Body of pancreas (tissue), 4 donors: ENCODE measurements at regions not wholly inside any gene's neighbourhood (a gene's known extent, or its start where the extent isn't known, plus 50 kb on each side); places are given as distances from the start of the nearest gene placed in this dataset.

Experiments
- POLR2A ChIP-seq, 3 donors: fragments of 450-650 bp; IDR thresholded peaks; one replicate each; pipeline ENCODE4 v1.6.1; 2016; ENCODE audit warnings: antibody characterized with exemption in 3 of 3, mild to moderate bottlenecking in 2 of 3
- TF ChIP-seq, protein P1 (sequence below), 7 experiments: fragments of 450-650 bp in 4 of 7; fragments of 200-600 bp in 3 of 7; sonication (generic) in 3 of 7; IDR thresholded peaks; one replicate each; pipeline ENCODE4 v1.5.1; 2016 to 2019; ENCODE audit warnings: antibody characterized with exemption in 7 of 7

DNA sequence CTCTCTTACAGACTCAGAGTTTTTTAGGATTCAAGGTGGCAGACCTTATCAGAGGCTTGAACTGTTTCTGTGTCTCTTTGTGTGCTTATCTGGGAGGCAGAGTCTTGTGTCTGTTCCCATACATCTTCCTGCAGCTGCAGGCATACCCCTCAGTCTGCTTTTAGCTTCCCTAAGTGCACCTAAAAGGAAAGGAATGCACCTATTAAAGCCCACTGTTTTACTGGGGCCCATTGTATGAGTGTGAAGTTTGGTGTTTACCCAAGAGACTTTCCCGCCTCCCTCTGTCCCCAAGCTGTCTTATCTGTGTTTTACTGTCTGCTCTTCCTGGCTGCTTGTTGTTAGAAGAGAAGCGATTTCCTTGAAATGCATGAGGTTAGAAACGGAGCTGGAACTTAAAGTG is 1757.3 kb upstream of the PIK3C3 start:
- TF ChIP-seq, protein P1, sequence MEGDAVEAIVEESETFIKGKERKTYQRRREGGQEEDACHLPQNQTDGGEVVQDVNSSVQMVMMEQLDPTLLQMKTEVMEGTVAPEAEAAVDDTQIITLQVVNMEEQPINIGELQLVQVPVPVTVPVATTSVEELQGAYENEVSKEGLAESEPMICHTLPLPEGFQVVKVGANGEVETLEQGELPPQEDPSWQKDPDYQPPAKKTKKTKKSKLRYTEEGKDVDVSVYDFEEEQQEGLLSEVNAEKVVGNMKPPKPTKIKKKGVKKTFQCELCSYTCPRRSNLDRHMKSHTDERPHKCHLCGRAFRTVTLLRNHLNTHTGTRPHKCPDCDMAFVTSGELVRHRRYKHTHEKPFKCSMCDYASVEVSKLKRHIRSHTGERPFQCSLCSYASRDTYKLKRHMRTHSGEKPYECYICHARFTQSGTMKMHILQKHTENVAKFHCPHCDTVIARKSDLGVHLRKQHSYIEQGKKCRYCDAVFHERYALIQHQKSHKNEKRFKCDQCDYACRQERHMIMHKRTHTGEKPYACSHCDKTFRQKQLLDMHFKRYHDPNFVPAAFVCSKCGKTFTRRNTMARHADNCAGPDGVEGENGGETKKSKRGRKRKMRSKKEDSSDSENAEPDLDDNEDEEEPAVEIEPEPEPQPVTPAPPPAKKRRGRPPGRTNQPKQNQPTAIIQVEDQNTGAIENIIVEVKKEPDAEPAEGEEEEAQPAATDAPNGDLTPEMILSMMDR (IDR thresholded peaks at IDR 0.05): no peak
- no peak for TF ChIP-seq POLR2A (IDR thresholded peaks at IDR 0.05)
